GM21515 (cell line): ENCODE measurements at regions not wholly inside any gene's neighbourhood (a gene's known extent, or its start where the extent isn't known, plus 50 kb on each side); places are given as distances from the start of the nearest gene placed in this dataset.
"Not testable (repeated sequence)": the region's sequence is repeated elsewhere in the genome, so short reads cannot be mapped to it uniquely, and the experiment has no call there.

Experiments
- ATAC-seq: cut with Tn5 transposase; IDR thresholded peaks from one replicate; pipeline ENCODE4 v1.9.1; 2021; ENCODE audit not compliant: unreplicated experiment

DNA sequence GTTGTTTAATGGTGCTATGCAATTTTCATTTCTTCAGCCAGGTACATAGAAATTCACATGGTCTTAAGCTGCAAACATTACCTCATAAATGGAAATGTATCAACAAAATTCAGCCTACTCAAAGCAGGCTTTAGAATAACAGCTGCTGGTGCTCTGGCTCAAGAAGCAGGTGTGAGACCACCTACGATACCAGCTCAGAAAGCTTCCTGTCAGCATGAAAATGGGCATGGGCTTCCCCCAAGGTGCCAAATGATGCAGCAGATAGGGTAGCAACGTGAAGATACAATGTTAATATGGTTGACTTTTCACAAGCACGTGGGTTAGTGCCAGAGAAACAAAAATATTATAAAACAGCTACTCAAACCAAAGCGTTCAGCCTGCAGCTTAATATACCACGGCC lies 343.4 kb upstream of the PRICKLE1 start:
- ATAC-seq, result no peak

GRCh38 chr12:42926232-42926631 lies 336.7 kb upstream of the PRICKLE1 start:
- ATAC-seq, result no peak

GRCh38 chr12:42924482-42924881 lies 334.9 kb upstream of the PRICKLE1 start:
- ATAC-seq, result no peak

GRCh38 chr12:42923583-42923982 lies 334.0 kb upstream of the PRICKLE1 start:
- ATAC-seq, result no peak

DNA sequence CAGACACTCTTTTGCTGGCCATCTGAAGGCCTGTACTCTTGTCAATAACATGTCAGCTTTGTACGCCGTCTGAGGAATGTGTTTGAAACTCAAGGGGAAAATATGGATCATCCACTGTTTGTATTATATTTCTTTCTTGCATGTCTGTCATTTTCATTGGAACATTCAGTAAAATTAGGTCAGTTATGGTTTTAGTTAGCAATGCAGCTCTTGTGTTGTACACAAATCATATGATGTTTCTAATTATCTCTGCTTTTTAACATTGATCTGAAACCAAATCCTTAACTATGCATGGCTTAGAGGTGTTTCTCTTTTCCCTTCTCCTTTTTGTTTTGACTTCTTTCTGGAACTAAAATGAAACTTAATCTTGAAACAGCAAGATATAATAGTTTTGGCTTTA lies 333.6 kb upstream of the PRICKLE1 start:
- no peak for ATAC-seq

GRCh38 chr12:42922505-42922850 lies 332.9 kb upstream of the PRICKLE1 start:
- ATAC-seq, result no peak

DNA sequence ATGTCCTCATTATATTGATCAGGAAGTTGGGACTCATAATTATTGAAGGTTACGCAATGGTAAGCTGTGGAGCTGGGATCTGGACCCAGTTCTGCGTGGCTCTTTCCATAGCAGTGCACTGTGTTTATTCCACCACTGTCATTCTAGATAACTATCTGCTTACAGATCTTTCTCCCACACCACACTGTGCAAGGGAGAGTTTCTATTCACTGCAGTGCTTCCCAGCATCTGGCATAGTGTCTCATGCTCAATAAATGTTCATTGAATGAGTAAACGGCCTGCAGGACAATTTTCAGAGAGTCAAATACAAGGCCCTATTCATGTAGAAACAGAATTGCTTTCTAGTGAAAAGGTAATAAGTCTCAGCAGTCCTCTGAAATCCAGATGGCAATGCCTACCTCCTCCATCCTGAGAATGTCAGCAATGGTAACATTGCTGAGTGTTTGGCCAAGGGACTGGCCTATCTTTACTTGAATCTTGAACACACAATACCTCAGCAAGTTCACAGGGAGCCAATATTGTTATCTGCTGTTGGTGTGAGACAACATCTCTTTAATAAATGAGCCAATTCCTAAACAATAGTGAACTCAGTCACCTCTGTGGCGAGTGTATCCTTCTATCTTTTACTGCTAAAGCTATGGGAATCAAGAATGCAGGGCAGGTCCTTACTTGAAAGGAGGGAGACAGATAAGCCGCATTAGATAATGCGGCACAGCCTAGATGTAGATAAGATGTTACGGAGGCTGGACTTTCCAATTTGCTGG lies 332.4 kb upstream of the PRICKLE1 start:
- ATAC-seq, result no peak

DNA sequence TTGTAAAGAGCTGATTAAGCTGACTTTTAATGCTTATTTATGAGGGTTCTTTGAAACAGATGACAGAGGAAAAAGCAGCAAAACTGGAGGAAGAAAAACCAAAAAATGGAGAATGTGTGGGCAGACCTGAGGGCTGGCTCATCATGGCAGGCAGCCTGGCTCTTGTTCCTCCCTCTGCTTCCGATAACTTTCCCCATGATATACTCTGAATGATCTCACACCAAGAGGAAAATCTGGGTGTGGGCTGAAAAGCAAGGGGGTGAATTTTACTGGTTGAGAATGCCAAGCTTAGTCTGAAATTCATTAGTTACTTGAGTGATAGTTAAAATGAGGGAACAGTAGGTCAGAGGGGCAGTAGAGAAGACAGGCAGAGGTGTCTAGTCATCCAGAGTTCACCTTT lies 330.1 kb upstream of the PRICKLE1 start:
- ATAC-seq, result no peak

GRCh38 chr12:42918443-42918842 lies 328.9 kb upstream of the PRICKLE1 start:
- ATAC-seq, result no peak

DNA sequence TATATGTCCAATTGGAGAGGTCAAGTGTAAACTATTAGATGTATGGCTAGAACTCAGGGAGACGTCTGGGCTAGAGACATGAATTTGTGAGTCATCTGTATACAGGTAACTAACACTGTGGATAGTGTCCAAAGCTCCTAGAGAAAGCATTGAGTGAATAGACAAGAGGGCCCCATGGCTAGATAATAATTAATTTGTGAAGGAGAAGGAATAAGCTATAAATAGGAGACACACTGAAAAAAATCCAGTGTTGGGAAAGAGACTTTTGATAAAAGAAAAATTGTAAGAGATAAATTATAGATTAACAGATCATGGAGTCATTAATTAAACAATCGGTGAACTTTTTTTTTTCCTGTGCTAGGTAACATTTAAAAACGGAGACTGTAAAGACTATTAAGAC lies 326.6 kb upstream of the PRICKLE1 start:
- no peak for ATAC-seq

- ATAC-seq, result no peak
These were observed 325.9 kb upstream of the PRICKLE1 start for GRCh38 chr12:42915426-42915825.

GRCh38 chr12:42912367-42912766 lies 322.8 kb upstream of the PRICKLE1 start:
- ATAC-seq, result no peak

- no peak for ATAC-seq
These were observed 321.1 kb upstream of the PRICKLE1 start for GRCh38 chr12:42910656-42911055.

DNA sequence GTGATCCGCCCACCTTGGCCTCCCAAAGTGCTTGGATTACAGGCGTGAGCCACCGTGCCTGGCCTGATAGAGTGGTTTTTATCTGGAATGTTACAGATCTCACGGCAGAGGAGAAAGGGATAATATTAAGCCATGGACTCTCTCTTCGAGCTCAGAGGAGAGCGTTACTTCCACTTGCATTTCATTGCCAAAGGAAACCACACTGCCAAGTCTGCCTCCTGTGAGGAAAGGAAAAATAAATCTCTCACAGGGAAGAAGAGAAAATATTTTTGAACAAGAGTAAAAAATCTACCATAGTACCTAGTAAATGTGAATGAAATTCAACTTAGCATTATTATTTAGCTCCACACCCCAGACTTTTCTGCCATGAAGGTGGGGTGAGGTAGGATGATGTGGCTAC lies 319.2 kb upstream of the PRICKLE1 start:
- no peak for ATAC-seq

- ATAC-seq, result not testable (repeated sequence)
These were observed 317.3 kb upstream of the PRICKLE1 start for GRCh38 chr12:42906801-42907200.

- no peak for ATAC-seq
These were observed 315.8 kb upstream of the PRICKLE1 start for GRCh38 chr12:42905419-42905705.

DNA sequence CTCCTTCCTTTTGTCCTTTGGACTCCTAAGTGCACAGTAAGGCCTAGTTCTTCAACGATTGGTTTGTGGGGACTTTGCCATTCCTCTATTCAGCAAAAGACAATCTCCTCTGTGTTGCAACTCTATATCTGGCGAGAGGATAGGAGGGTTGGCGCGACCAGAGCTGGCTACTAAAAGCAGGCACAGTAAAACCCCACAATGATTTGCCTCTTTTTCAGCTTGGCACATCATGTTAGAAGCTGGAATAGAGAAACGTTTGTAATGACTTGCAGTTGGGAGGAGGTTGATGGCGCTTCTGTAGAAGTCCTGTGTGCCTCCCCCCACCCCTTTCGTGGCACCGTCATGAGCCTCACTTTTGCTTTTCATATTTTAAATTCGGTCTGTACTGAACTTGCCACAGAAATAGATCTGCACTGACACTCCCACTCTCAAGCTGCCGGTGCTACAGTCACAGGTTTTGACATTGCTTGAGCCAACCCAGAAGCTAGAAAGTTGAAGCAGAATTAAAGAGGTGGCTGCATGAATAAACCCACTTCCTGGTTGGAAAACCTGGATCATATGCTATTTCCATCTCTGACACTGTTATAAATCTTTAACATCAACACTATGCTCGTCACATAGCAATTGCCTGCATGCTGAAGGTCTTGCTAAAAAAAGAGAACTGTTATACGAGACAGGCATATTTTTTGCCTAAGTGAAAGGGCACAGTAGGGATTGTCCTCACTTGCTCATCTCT lies 315.3 kb upstream of the PRICKLE1 start:
- ATAC-seq, result no peak

- no peak for ATAC-seq
These were observed 314.2 kb upstream of the PRICKLE1 start for GRCh38 chr12:42903736-42904135.

DNA sequence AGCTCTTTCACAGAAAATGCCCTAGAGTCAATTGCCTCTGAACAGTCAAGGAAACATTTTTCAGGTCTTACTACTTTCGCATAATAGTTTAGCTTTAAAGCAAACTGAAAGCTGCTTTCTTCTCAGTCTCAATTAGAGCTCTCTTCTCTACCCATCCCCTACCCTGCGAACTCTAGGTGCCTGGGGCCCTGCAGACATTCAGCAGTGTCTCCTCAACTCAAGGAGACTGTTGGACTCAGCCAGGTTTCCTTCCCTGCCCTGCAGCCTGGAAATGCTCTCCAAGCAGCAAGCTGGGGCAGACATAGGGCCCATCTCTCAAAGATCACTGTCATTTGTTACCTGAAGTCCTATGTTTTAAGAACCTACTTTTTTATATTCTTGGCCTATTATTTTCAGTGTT lies 312.5 kb upstream of the PRICKLE1 start:
- no peak for ATAC-seq

GRCh38 chr12:42893803-42894202 lies 304.3 kb upstream of the PRICKLE1 start:
- ATAC-seq, result no peak

GRCh38 chr12:42892702-42893551 lies 303.4 kb upstream of the PRICKLE1 start:
- ATAC-seq, result no peak

DNA sequence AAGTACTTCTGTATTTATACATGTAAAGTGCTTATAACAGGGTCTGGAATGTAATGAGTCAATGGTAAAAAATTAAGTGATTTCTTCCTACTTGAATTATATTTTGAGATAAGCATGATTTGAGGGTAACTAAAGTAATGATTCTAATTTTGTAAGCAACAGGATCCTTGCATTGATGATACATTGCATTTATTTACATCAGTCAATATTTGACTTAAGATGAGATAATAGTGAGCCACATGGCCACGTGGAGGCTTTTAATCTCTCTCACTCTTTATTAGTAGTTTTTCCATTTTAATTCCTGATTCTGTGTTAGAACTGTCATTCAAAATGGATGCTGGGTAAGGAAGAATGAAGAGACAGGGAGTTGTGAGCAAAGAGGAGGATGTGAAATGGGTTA lies 298.1 kb upstream of the PRICKLE1 start:
- no peak for ATAC-seq
